ENCODE measurements at regions not wholly inside any gene's neighbourhood (a gene's known extent, or its start where the extent isn't known, plus 50 kb on each side); places are given as distances from the start of the nearest gene placed in this dataset.

DNA sequence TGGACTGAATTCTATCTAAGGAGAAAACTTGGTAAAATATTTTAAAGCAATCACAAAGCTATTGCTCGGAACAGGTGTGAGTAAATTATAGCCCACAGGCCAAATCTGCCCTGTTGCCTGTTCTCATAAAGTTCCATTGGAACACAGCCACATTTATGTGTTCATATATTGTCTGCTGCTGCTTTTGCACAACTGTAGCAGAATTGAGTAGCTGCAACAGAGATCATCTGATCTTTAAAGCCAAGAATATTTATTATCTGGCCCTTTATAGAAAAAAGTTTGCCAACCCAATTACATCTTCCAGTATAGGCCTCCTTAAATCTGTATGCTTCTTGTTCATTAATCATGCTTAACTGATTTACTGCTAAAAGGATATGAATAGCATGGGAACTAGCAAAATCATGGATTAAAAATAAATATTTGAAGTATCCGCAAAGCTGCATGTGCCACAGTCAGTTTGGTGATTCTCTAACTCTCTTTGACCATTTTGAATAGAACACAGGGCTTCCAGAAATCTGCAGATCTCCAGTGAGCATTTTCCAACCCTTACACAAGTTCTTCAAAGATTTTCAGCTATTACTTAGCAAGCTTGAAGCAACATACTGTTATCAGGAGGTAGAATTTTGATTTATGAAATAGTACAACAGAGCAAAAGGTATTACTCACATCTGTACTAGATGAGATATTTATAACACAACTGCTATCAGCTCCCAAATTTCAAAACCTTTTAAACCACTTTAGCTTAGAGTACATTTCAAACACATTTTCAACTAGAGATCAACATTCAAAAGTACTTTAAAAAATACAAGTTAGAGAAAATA lies 312.6 kb upstream of the ID4 start:
- TF ChIP-seq CTCF (IDR thresholded peaks at IDR 0.05; ENCODE audit: low read length) (no peak), EZH2 (optimal IDR thresholded peaks at IDR 0.05; ENCODE audit: low read depth, low read length) (no peak), EZH2phosphoT487 (IDR thresholded peaks at IDR 0.05; ENCODE audit: low read length) (no peak)

Data from MM.1S (cell line).